ENCODE measurements at regions not wholly inside any gene's neighbourhood (a gene's known extent, or its start where the extent isn't known, plus 50 kb on each side); places are given as distances from the start of the nearest gene placed in this dataset.
"Not testable (repeated sequence)": the region's sequence is repeated elsewhere in the genome, so short reads cannot be mapped to it uniquely, and the experiment has no call there.

DNA sequence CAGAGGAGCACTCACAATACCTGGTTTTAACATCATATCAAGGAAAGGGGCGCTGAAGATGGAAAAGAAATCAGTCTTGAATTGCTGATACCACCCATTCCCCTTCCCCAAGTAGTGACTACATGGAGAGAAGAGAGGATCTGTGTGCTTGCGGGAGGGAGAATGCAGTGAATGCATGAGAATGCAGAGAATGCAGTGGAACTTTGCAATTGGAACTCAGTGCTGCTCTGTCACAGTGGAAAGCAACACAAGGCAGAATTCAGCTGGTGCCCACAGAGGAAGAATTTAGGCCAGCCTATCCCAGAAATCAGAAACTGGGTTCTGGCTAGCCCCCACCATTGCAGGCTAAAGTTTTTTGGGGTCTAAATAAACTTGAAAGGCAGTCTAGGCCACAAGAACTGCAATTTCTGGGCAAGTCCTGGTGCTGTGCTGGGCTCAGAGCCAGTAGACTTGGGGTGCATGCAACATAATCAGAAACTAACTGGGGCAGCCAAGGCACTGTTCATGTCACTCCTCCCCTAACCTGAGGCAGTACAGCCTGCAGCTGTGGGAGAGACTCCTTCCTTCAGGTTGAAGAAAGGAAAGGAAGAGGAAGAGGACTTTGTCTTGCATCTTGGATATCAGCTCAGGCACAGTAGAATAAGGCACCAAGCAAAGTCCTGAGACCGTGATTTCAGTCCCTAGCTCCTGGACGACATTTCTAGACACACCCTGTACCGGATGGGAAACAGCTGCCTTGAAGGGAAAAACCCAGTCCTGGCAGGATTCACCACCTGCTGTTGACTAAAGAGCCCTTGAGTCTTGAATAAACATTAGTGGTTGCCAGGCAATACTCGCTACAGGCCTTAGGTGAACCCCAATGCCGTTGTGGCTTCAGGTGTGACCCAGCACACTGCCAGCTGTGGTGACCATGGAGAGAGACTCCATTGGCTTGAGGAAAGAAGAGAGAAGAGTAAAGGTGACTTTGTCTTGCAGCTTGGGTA is 329.3 kb downstream of the TBL1XR1 start:
- DNase-seq, result no peak

GRCh38 chr3:176861137-176861536 is 336.1 kb downstream of the TBL1XR1 start:
- DNase-seq, result no peak

- no peak for DNase-seq
These were observed 340.6 kb downstream of the TBL1XR1 start for GRCh38 chr3:176856721-176857120.

GRCh38 chr3:176855901-176856486 is 341.3 kb downstream of the TBL1XR1 start:
- DNase-seq, result no peak

DNA sequence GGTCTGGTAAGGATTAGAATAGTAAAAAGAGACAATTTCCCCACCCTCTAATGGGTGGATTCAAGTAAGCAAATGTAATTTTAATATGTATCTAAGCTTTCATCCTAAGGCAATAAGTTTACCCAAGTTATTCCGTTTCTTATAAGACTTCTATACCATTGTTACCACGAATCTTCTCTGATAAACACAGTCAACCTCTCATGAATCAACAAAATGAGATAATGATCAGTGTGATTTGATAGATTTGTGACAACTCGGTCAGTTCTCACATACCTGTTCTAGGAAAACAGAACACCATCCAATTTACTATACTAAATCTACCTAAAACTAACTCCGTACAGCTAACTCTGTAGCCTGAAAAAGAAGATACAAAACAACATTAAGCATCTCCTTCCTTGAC is 342.1 kb downstream of the TBL1XR1 start:
- no peak for DNase-seq

- DNase-seq, result no peak
These were observed 346.8 kb downstream of the TBL1XR1 start for GRCh38 chr3:176850498-176850897.

DNA sequence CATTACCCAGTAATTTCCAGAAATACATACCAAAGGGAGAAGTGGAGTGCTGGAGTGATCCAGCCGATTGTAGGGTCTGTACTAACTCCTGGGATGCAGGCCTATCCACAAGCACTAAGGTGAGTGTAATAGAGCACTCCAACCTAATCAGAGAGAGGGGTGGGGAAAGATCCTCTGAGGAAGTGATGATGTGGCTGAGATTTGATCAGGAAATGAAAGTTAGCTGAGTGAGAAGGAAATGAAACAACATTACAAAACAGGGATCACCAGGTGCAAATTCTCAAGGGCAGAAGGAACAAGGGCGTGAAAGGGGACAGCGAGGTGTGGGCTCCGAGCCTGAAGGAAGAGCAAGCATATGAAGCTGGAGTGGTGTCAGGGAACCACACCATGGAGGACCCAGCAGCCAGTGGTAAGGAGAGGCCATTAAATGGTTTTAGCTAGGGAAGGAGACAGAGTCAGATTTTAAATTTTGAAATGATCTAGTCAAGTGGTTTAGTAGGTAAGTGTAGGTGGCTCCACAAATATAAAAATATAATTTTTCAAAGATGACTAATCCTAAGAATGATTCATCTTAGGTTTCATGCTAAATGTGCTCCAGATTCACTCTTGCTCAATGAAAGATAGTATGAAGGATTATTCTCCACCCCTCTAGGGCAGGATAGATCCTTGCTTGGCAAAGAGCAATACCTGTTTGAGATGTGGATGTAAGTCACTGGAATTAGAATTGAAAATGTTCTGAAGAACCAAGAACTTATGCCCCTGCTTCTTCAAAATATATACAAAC is 348.7 kb downstream of the TBL1XR1 start:
- DNase-seq, result no peak

- no peak for DNase-seq
These were observed 354.4 kb downstream of the TBL1XR1 start for GRCh38 chr3:176842914-176843313.

GRCh38 chr3:176840641-176841286 is 356.5 kb downstream of the TBL1XR1 start:
- peak; percentile 38 for DNase-seq

- no peak for DNase-seq
These were observed 357.4 kb downstream of the TBL1XR1 start for GRCh38 chr3:176839901-176840300.

GRCh38 chr3:176839466-176839865 is 357.8 kb downstream of the TBL1XR1 start:
- DNase-seq, result no peak

- not testable (repeated sequence) for DNase-seq
These were observed 370.0 kb downstream of the TBL1XR1 start for GRCh38 chr3:176827244-176827643.

- DNase-seq, result no peak
These were observed 372.5 kb downstream of the TBL1XR1 start for GRCh38 chr3:176824811-176825210.

GRCh38 chr3:176820764-176821163 is 376.5 kb downstream of the TBL1XR1 start:
- DNase-seq, result no peak

GRCh38 chr3:176816937-176817336 is 380.3 kb downstream of the TBL1XR1 start:
- no peak for DNase-seq

DNA sequence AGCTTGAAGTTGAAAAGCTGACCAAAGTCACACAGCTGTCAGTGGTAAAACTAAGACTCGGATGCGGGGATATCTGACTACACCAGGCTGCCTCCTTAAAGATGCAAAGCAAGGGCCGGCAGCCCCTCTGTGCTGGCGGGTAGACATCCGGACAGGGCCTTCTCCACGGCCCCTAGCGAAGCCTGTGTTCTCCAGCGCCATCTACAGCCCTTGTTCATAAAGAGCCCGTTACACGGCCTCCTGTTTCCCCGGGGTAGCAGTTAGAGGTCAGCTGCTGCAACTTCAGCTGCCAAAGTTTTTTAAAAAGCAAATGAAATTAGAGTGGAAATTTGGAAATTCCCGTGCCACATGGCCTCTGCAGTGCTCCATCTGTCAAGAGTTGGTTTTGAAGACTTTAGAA is 383.0 kb downstream of the TBL1XR1 start:
- peak; percentile 64 for DNase-seq

- no peak for DNase-seq
These were observed 389.3 kb downstream of the TBL1XR1 start for GRCh38 chr3:176807938-176808337.

DNA sequence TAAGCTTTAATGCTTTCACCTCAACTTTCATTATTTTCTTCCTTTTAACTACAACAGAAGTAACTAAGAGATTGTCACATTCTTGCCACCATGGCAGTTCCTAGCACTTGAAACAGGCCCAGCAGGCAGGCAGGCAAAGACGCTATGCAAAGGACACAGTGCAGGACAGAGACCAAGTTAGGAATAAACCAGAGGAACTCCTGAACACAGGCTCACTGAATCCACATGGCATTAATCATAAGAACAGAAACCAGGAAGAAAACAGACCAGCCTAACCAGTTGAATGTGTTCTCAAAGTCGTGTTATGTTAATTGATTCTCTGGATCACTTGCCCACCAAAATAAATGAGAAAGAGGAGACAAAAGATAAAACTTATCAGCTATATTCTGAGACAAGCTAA is 397.6 kb downstream of the TBL1XR1 start:
- no peak for DNase-seq

DNA sequence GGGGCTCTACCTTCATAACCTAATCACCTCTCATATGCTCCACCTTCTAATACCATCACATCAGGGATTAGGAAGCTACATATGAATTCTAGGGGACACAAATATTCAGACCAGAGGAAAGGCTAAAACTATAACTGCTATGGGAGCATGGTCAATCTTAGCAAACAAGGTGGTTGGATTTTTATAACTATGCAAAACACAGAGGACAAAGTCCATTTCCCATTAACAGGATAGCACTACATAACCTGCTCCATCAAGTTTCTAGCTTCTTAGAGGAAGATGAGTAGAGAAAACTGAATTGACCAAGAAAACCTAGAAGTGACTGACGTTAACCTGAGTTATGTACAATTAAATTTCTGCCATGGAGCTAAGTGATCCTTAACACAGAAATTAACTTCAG is 398.6 kb downstream of the TBL1XR1 start:
- no peak for DNase-seq

- no peak for DNase-seq
These were observed 400.9 kb downstream of the TBL1XR1 start for GRCh38 chr3:176796371-176796770.

- no peak for DNase-seq
These were observed 401.4 kb downstream of the TBL1XR1 start for GRCh38 chr3:176795891-176796290.

DNA sequence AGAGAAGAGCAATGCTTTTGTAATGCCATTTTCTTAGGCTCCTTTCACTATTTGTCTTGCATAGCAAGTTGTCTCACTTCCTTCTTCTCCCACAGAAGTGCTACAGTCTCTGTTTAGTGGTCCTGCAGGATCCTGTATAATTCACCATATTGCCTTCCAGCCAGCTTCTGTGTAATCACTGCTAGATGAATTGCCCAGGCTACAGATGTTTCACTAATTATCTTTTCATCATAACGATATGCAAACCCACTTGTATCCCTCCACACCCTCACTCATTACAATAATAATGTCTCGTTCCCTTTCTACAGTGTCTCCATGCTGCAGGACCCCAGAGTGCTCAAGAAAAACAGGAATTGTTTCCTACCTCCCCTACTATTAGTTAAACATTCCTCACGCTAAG is 402.9 kb downstream of the TBL1XR1 start:
- DNase-seq, result no peak

DNA sequence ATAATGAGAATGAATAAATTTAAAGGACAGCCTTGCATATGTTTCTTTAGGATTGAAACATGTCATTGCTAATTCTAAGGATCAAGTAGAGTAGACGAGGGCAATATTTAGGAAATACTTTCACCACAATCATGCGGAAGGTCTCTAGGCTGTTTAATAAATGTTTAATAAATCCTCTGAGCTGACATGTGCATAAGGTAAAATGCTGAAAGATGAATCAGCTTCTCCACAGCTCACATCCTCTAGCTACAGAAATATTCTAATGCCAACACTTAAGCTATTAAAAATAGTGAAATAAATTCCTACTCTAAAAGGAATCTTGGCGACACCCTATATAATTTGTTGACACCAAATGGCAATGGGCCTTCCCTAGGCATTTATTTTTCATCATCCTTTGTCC is 407.3 kb downstream of the TBL1XR1 start:
- DNase-seq, result no peak
